SU-DHL-6 (cell line): ENCODE measurements at regions not wholly inside any gene's neighbourhood (a gene's known extent, or its start where the extent isn't known, plus 50 kb on each side); places are given as distances from the start of the nearest gene placed in this dataset.

Experiments
- EZH2phosphoT487 ChIP-seq: fragments of 200-600 bp; sonication (generic), shearing (Covaris generic); conservative IDR thresholded peaks from 2 replicates; pipeline ENCODE4 v1.6.1; 2018; ENCODE audit warnings: mild to moderate bottlenecking, antibody characterized with exemption, low read length, moderate library complexity, mixed read lengths
- TF ChIP-seq, protein P1 (sequence below): fragments of 200-600 bp; sonication (generic); IDR thresholded peaks from one replicate; pipeline ENCODE4 v1.5.1; 2017; ENCODE audit warnings: antibody characterized with exemption, mild to moderate bottlenecking, low read length, moderate library complexity; ENCODE audit not compliant: insufficient read depth, poor library complexity, severe bottlenecking

DNA sequence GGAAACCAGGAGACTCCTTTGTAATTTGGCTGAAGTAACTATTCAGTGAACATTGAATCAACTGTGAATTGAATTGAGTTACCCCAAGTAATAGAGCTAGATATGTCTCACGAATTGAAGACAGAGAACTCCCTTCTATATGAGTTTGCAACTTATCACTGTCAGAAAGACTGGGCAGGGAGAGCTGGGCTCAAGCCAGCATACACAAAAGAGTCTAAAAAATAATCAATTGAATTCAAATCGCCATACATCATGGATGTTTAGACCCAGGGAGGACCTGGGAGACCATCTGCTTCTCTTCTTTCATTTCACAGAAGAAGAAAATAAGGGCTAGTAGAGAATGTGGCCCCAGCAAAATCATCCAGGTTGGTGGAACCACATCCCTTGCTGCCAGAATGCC lies 503.1 kb upstream of the AUTS2 start:
- TF ChIP-seq, protein P1, sequence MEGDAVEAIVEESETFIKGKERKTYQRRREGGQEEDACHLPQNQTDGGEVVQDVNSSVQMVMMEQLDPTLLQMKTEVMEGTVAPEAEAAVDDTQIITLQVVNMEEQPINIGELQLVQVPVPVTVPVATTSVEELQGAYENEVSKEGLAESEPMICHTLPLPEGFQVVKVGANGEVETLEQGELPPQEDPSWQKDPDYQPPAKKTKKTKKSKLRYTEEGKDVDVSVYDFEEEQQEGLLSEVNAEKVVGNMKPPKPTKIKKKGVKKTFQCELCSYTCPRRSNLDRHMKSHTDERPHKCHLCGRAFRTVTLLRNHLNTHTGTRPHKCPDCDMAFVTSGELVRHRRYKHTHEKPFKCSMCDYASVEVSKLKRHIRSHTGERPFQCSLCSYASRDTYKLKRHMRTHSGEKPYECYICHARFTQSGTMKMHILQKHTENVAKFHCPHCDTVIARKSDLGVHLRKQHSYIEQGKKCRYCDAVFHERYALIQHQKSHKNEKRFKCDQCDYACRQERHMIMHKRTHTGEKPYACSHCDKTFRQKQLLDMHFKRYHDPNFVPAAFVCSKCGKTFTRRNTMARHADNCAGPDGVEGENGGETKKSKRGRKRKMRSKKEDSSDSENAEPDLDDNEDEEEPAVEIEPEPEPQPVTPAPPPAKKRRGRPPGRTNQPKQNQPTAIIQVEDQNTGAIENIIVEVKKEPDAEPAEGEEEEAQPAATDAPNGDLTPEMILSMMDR = no peak
- no peak for TF ChIP-seq EZH2phosphoT487
